Left hindlimb (tissue), 1 donor: ENCODE measurements at regions not wholly inside any gene's neighbourhood (a gene's known extent, or its start where the extent isn't known, plus 50 kb on each side); places are given as distances from the start of the nearest gene placed in this dataset.

ENCODE experiments used
- DNase-seq: peaks from one replicate; pipeline ENCODE4 v3.0.0-alpha.2; 2018

- DNase-seq, result no peak
Observed at GRCh38 chr1:200248541-200248940, 161.3 kb downstream of the ZNF281 start.

- no peak for DNase-seq
Observed at GRCh38 chr1:200247518-200247917, 162.3 kb downstream of the ZNF281 start.

- DNase-seq, result no peak
Observed at GRCh38 chr1:200245473-200245872, 164.4 kb downstream of the ZNF281 start.

- DNase-seq, result no peak
Observed at GRCh38 chr1:200243042-200243437, 166.8 kb downstream of the ZNF281 start.

- DNase-seq, result no peak
Observed at GRCh38 chr1:200242110-200243041, 167.5 kb downstream of the ZNF281 start.

- DNase-seq, result no peak
Observed at GRCh38 chr1:200240656-200241055, 169.2 kb downstream of the ZNF281 start.

GRCh38 chr1:200238311-200238710 is 171.5 kb downstream of the ZNF281 start:
- no peak for DNase-seq

- DNase-seq, result no peak
Observed at GRCh38 chr1:200237066-200237465, 172.8 kb downstream of the ZNF281 start.

- DNase-seq, result no peak
Observed at GRCh38 chr1:200234938-200235337, 174.9 kb downstream of the ZNF281 start.

GRCh38 chr1:200233393-200233792 is 176.4 kb downstream of the ZNF281 start:
- no peak for DNase-seq

- no peak for DNase-seq
Observed at GRCh38 chr1:200231787-200232231, 178.0 kb downstream of the ZNF281 start.

GRCh38 chr1:200230671-200231070 is 179.2 kb downstream of the ZNF281 start:
- DNase-seq, result no peak

GRCh38 chr1:200228486-200228885 is 181.3 kb downstream of the ZNF281 start:
- no peak for DNase-seq

- DNase-seq, result no peak
Observed at GRCh38 chr1:200228081-200228480, 181.8 kb downstream of the ZNF281 start.
